GM12878 (cell line): ENCODE measurements at regions not wholly inside any gene's neighbourhood (a gene's known extent, or its start where the extent isn't known, plus 50 kb on each side); places are given as distances from the start of the nearest gene placed in this dataset.

Experiments
- CTCF ChIP-seq, 3 experiments: IDR thresholded peaks in 2 of 3; conservative IDR thresholded peaks in 1 of 3; 2 replicates each; pipeline ENCODE4 v1.5.1; 2011; ENCODE audit warnings: low read depth in 3 of 3, low read length in 3 of 3, mild to moderate bottlenecking in 3 of 3, control low read depth in 2 of 3, moderate library complexity in 2 of 3, inconsistent platforms in 1 of 3, mixed read lengths in 1 of 3; ENCODE audit not compliant: control insufficient read depth in 2 of 3, insufficient read depth in 1 of 3; ENCODE audit errors: extremely low read depth in 1 of 3
- FOS ChIP-seq: IDR thresholded peaks from 3 replicates; pipeline ENCODE4 v1.6.1; 2011; ENCODE audit warnings: borderline replicate concordance; ENCODE audit not compliant: insufficient read length; ENCODE audit errors: extremely low read depth
- NFIC ChIP-seq: IDR thresholded peaks from 2 replicates; pipeline ENCODE4 v1.6.1; 2012; ENCODE audit warnings: low read depth, mild to moderate bottlenecking, inconsistent platforms, low read length, moderate library complexity
- PRDM15 ChIP-seq: fragments of 450-650 bp; formaldehyde crosslinking; IDR thresholded peaks from 2 replicates; pipeline ENCODE4 v1.4.0; 2020; ENCODE audit warnings: mild to moderate bottlenecking, moderate library complexity

GRCh38 chr1:59186656-59187055 lies 110.2 kb upstream of the FGGY start:
- TF ChIP-seq CTCF (IDR thresholded peaks at IDR 0.05 in 2 of 3, conservative IDR thresholded peaks at IDR 0.05 in 1 of 3; ENCODE audit: control insufficient read depth in 2 of 3, extremely low read depth in 1 of 3, insufficient read depth in 1 of 3, low read depth in 3 of 3, low read length in 3 of 3) (no peak), FOS (no peak), PRDM15 (CRISPR knock-in tag) (no peak), NFIC (no peak)
